Sigmoid colon (tissue), 6 donors: ENCODE measurements at regions not wholly inside any gene's neighbourhood (a gene's known extent, or its start where the extent isn't known, plus 50 kb on each side); places are given as distances from the start of the nearest gene placed in this dataset.

Source experiments
- DNase-seq: peaks from one replicate; pipeline ENCODE4 v3.0.0-alpha.2; 2019
- H3K27ac ChIP-seq, 4 donors: fragments of 200-600 bp; sonication (generic); one replicate each; pipeline ENCODE4 v1.5.1; 2016 to 2019; ENCODE audit warnings: mild to moderate bottlenecking in 1 of 4
- H3K27me3 ChIP-seq, 3 donors: fragments of 200-600 bp; sonication (generic); one replicate each; pipeline ENCODE4 v1.5.1; 2019; ENCODE audit warnings: mild to moderate bottlenecking in 1 of 3
- H3K36me3 ChIP-seq, 4 donors: fragments of 200-600 bp; sonication (generic); one replicate each; pipeline ENCODE4 v1.5.1; 2016 to 2019
- H3K4me1 ChIP-seq, 4 donors: fragments of 200-600 bp; sonication (generic); one replicate each; pipeline ENCODE4 v1.5.1; 2017 to 2019
- H3K4me3 ChIP-seq, 4 donors: fragments of 200-600 bp; sonication (generic); one replicate each; pipeline ENCODE4 v1.5.1; 2017 to 2019; ENCODE audit warnings: mild to moderate bottlenecking in 2 of 4, moderate library complexity in 1 of 4
- H3K9me3 ChIP-seq, 4 donors: fragments of 200-600 bp in 3 of 4; sonication (generic) in 3 of 4; one replicate each; pipeline versions ENCODE4 v1.5.1 to v1.6.1; 2013 to 2019
- CTCF ChIP-seq, 4 experiments: fragments of 450-650 bp in 3 of 4; fragments of 200-600 bp in 1 of 4; IDR thresholded peaks; one replicate each; pipeline ENCODE4 v1.5.1; 2016 to 2019; ENCODE audit warnings: antibody characterized with exemption in 4 of 4, mild to moderate bottlenecking in 3 of 4, moderate library complexity in 2 of 4
- EP300 ChIP-seq, 4 donors: sonication (generic); formaldehyde crosslinking; IDR thresholded peaks; one replicate each; pipeline ENCODE4 v1.6.1; 2017; ENCODE audit warnings: antibody characterized with exemption in 4 of 4
- POLR2A ChIP-seq, 2 donors: fragments of 450-650 bp; IDR thresholded peaks; one replicate each; pipeline ENCODE4 v1.6.1; 2016; ENCODE audit warnings: antibody characterized with exemption in 2 of 2, mild to moderate bottlenecking in 2 of 2, moderate library complexity in 2 of 2
- POLR2AphosphoS5 ChIP-seq, 4 donors: sonication (generic); formaldehyde crosslinking; IDR thresholded peaks; one replicate each; pipeline ENCODE4 v1.6.1; 2017; ENCODE audit warnings: antibody characterized with exemption in 4 of 4
- WGBS, 2 donors: extraction: QIAGEN DNeasy Blood & Tissue Kit; methylation state at CpG; one replicate each; pipeline ENCODE4 v1.1.7; 2013; 5-methylcytosine and 5-hydroxymethylcytosine counted together
- intact Hi-C: fragments of 100-400 bp; cut with DNase I; formaldehyde crosslinking; loops from one replicate; pipeline ENCODE4 v1.15.1; 2023
- donor health status: healthy with polysubstance abuse.
- donor health status: healthy.

GRCh38 chr1:168842916-168843315 lies 113.9 kb upstream of the DPT start:
- TF ChIP-seq CTCF (IDR thresholded peaks at IDR 0.05) = no peak
- no peak for TF ChIP-seq POLR2A (IDR thresholded peaks at IDR 0.05)
- no peak for TF ChIP-seq POLR2AphosphoS5 (IDR thresholded peaks at IDR 0.05)
- TF ChIP-seq EP300 (IDR thresholded peaks at IDR 0.05) = no peak
- Histone ChIP-seq H3K36me3 (no peaks in the 10 kb centered on the region), H3K27ac (no peak overlapping the region), H3K27me3 (no peaks in the 10 kb centered on the region), H3K9me3 (no peaks in the 10 kb centered on the region), H3K4me1 (no peaks in the 10 kb centered on the region), H3K4me3 (no peak overlapping the region)
- intact Hi-C loops = no loop called here
- DNase-seq = no peak
- WGBS, 2 donors = 11 to 54% methylated on average over 2 of the region's 2 CpGs

- no peaks in the 10 kb centered on the region for H3K27me3 ChIP-seq
- H3K4me1 ChIP-seq = no peaks in the 10 kb centered on the region
- no peak for DNase-seq
- intact Hi-C loops = no loop called here
- WGBS, 2 donors = 85 to 93% methylated on average over 4 of the region's 4 CpGs
- H3K9me3 ChIP-seq = no peaks in the 10 kb centered on the region
- no peak overlapping the region for H3K4me3 ChIP-seq
- H3K27ac ChIP-seq = no peak overlapping the region
- TF ChIP-seq POLR2AphosphoS5 (IDR thresholded peaks at IDR 0.05) (no peak), CTCF (IDR thresholded peaks at IDR 0.05) (no peak), EP300 (IDR thresholded peaks at IDR 0.05) (no peak), POLR2A (IDR thresholded peaks at IDR 0.05) (no peak)
- no peaks in the 10 kb centered on the region for H3K36me3 ChIP-seq
These were observed 114.4 kb upstream of the DPT start for GRCh38 chr1:168843401-168843800.

DNA sequence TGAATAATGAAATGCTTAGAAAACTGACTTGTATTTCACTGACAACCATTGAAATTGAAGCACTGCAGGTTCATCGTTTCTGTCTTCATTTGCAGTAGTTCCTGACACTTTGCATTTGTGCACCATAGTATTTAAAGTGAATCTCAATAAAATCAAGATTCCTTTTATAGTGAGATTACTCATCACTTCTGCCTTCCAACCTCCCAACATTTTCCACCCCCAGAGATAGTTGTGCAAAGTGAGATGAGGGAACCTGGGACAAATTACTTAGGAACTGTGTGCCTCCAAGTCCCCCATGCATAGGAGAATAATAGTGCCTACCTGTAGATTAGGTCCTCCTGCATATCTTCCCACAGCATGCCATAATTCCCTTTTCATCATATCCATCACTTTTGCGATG lies 114.9 kb upstream of the DPT start:
- intact Hi-C loops = no loop called here
- no peaks in the 10 kb centered on the region for H3K4me1 ChIP-seq
- DNase-seq = no peak
- 91 to 96% methylated on average over 2 of the region's 2 CpGs for WGBS, 2 donors
- no peaks in the 10 kb centered on the region for H3K27me3 ChIP-seq
- H3K4me3 ChIP-seq = no peak overlapping the region
- H3K27ac ChIP-seq = no peak overlapping the region
- H3K9me3 ChIP-seq = no peaks in the 10 kb centered on the region
- H3K36me3 ChIP-seq = no peaks in the 10 kb centered on the region
- no peak for TF ChIP-seq CTCF (IDR thresholded peaks at IDR 0.05)
- TF ChIP-seq EP300 (IDR thresholded peaks at IDR 0.05) = no peak
- no peak for TF ChIP-seq POLR2AphosphoS5 (IDR thresholded peaks at IDR 0.05)
- no peak for TF ChIP-seq POLR2A (IDR thresholded peaks at IDR 0.05)

DNA sequence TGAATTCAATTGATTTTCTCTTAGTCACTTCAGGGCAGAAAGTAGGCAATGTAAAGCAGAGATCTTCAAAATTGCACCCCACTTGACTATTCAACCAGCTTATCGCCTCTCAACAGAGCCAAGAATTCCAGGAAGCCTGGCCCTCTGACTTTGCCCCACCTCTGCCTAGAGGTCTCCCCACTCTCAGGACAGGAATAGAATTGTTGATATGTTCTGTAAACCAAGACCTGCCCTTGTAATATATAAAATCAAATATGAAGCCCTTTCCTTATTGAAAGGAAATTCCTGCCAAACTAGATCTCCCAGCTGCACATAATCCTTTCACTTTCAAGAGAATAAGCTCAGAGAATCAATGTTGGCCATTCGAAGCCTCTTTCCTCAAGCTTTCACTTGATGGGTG lies 116.1 kb upstream of the DPT start:
- Histone ChIP-seq H3K4me1 (no peaks in the 10 kb centered on the region), H3K27ac (no peak overlapping the region), H3K36me3 (no peaks in the 10 kb centered on the region), H3K4me3 (no peak overlapping the region), H3K9me3 (no peaks in the 10 kb centered on the region), H3K27me3 (no peaks in the 10 kb centered on the region)
- DNase-seq = no peak
- TF ChIP-seq POLR2A (IDR thresholded peaks at IDR 0.05) (no peak), EP300 (IDR thresholded peaks at IDR 0.05) (no peak), CTCF (IDR thresholded peaks at IDR 0.05) (no peak), POLR2AphosphoS5 (IDR thresholded peaks at IDR 0.05) (no peak)
- 22 to 67% methylated on average over 2 of the region's 2 CpGs for WGBS, 2 donors
- intact Hi-C loops = no loop called here

DNA sequence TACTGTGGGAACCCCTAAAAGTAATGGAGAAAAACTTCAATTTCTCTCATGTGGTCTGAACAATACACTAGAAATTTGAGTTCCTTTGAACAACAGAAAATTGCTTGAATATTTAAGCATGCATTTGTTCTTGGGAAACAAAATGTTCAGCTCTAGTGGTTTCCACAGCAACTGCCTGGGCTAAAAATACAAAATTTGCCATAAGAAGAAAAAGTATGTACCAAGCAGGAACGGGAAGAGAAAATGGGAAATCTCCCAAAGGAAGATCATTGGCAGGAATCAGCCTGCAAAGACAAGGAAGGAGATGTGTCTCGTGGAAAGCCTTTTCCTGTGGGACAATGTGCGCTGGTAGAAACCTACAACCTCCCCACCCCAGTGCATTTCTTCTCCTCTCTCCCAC lies 119.0 kb upstream of the DPT start:
- intact Hi-C loops = no loop called here
- DNase-seq = no peak
- Histone ChIP-seq H3K4me3 (no peak overlapping the region), H3K27ac (no peak overlapping the region), H3K4me1 (no peaks in the 10 kb centered on the region), H3K27me3 (no peaks in the 10 kb centered on the region), H3K9me3 (no peaks in the 10 kb centered on the region), H3K36me3 (no peaks in the 10 kb centered on the region)
- WGBS, 2 donors = 83 to 96% methylated on average over 3 of the region's 3 CpGs
- TF ChIP-seq POLR2AphosphoS5 (IDR thresholded peaks at IDR 0.05) (no peak), POLR2A (IDR thresholded peaks at IDR 0.05) (no peak), EP300 (IDR thresholded peaks at IDR 0.05) (no peak), CTCF (IDR thresholded peaks at IDR 0.05) (no peak)
